Inferior parietal cortex (tissue), 1 donor: ENCODE measurements at regions not wholly inside any gene's neighbourhood (a gene's known extent, or its start where the extent isn't known, plus 50 kb on each side); places are given as distances from the start of the nearest gene placed in this dataset.

Experiments
- DNase-seq: peaks from one replicate; pipeline ENCODE4 v3.0.0-alpha.2; 2016; ENCODE audit errors: extremely low spot score

DNA sequence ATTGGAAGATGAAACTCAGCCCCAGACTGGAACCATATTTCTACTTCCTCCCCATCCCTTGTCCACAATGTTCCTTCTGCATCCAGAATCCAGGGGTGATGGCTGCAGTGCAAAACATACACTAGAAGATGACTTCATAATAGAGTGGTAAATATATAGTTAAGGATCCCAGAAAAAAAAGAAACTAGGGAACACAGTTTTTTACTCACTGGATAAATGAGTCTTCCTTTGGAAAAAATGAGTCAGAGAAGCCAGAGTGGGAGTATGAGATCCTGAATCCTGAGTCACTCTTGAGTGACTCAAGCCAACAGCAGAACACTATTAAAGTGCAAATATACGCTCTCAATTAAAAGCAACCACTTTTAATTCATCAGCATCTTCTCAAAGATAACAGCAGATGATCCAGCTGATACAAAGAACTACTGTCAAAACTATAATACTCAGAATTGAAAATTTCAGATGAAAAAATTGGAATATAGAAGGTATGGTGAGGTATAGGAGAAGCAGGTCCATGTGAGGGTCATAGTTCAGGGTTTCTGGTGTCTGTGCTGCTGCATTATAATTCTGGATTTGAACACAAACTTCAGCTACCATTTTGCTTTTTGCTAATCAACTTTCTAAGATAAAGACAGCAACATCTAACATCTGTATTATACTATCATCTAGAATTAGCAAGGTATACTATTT lies 987.2 kb upstream of the CDH2 start:
- peak; percentile 30 for DNase-seq

DNA sequence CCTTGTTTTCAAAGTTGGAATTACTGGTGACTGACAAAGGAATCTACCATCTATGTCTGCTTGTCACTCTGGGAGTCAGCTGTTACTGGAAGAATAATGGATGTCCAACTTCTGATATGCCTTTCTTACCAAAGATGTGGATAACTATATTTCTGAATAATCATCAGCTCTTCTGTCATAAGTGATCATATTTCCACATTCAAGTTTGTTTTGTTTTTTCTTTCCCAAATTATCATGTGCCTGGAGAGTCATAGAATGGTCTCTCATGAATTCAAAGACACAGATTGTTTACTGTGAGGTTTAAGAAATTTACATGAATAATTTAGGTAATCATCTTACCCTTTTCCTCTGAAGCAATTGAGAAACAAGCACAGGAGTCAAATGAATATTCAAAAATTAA lies 986.7 kb upstream of the CDH2 start:
- no peak for DNase-seq

DNA sequence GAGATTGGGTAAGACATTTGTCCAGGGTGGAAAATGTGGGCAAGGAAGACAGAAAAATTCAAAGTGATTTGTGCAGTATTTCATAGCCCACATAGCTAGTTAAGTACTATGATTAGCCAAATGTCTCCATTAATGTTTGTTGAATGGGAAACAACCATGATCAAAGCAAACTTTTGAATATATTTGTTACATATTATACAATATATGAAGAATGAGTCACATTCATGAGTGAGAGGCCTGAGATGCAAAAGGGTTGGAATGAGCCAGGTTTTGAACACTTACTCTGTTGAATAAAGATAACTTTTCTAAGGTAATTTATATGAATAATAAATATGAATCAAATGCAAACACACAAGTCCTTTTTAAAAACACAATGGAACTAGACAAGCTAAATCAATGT lies 984.5 kb upstream of the CDH2 start:
- DNase-seq: no peak

DNA sequence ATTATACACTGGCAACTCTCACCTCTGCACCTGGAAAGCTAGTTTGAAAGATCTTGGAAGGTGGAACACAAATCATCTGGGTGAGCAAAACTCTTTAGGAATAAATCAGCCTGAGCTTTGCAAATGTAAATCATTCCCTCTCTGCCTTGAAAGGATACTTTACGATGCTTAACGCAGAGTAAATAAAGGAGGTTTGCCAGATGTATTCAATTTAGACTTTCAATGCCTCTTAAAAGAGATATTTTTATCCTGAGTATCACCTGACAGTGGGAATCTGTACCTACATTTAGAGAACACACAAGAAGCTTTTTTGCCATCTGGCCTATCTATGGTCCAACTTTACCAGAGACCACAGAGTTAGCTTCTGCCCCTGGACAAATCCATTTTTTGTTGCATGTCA lies 983.2 kb upstream of the CDH2 start:
- DNase-seq: no peak

DNA sequence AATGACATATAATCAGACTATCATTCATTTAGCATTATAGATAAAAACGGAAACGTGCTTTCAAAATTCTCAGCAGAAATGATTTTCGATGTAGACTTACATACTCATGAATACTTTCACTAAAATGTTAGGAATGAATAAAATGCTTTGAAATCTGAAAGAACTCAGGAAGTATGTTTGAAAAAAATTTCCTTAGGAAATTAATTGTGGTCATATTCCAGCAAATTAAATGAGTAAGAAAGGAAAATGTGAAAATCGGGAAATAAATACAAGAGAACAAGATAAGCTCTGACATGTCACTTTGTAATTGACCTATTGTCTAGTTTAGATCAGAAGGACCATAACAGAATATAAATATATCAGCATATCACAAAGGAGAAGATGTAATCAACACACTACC lies 981.0 kb upstream of the CDH2 start:
- no peak for DNase-seq

DNA sequence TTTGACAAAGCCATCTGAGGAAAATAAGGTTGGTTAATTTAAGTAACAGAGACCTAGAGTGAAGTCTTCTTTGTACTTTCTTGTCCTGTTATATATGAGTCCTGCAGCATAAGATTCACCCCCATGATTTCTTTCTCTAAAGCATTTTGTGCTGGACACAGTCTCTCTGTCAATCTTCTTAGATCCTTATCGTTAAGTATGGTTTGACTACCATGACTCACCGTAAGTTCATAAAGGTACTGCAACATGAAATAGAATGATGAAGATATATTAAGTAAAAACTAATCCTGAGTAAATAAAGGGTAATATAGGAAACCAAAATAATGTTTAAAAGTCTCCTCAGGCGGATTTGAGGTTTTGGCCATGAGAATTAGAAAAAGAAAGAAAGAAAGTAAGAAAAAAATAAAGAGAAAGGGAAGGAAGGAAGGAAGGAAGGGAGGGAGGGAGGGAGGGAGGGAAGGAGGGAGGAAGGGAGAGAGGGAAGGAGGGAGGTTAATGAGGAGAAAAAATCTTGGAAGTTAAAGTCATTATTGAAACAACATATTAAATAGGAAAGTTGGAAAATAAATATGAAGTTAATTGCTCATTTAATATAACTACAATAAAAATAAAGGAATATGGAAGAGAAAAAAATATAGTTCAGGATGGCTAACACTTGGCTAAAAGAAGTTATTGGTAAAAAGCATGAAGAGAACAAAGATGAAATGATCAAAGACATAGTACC lies 980.3 kb upstream of the CDH2 start:
- no peak for DNase-seq

DNA sequence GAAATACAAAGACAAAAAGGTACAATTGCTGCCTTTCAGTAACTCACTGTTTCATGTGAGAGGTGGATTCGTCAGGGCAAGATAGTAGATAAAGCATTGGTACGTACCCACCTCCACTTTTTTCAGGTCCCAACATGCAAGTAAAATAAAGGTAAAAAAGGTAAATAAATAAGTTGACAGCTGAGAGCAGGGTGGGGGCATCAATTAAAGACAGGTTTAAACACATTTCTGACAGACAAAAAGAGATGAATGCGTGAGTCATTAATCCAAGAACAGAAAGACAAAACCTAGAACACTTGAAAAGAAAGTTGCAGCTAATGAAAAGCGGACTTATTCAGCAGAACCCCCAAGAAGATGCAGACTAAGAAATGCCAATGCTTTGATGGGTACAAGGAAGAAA lies 979.6 kb upstream of the CDH2 start:
- no peak for DNase-seq

DNA sequence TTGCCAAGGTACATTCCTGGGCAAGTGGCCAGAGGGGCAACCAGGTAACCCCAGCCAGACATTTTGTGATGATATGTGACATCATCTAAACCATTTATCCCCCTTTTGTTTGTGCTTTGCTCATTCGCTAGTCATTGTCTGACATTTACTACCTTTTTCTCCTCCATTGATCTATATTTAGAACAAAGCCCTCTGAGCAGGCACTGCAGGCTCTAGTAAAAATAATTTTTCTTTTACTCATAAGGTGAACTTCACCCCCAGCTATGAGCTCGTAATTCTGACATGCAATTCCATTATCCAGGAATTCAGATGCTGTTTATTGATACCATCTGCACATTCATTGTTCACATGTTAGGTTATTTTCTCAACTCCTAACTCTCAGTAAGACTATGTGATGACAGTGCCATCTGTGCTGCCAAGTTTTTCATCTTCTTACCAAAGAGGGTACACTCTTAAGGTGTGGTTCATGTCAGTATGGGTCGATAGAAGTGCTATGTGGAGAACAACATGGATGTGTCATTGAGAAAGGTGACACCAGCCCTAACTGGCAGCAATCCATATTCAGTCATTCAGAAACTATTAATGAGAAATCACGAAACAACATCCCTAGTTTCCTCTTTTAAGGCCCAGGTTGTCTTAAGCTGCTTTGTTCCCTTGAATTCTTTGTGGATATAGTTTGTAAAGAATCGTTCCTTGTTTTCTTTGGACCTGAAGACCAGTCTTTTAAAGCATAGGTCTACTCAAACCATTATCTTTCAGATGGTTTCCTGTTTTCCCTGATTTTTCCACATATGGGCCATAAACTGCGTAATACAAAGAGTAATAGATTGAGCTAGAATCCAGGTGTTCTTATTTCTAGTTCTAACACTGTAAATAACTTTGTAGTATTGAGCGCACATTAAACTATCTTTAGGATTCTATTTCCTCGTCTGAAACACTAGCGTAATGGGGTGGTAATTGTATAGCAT lies 978.1 kb upstream of the CDH2 start:
- DNase-seq: no peak

DNA sequence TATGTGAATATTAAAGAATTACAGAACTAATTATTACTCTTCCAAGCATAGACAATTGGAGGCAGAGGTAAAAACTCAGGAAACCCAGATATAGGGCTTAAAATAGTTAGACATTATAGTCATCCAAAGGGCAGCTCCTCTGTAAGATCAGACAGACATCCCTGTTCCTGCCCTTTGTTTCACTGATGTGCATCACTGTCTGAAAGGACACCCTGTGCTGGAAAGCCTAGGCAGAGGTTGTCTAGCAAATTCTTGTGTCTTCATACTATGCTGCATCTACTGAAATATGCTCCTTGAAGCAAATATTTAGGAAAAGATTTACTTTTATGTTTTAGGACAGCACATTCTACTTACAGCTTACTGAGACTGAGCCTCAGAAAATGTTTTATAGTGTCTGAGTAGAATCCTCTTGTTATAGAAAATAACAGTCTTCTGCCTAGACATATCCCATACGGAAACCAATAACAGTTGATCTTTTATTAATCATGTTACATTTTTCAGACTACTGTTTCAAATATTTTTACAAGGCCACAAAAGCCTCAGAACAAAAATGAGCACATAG lies 977.3 kb upstream of the CDH2 start:
- DNase-seq: no peak

DNA sequence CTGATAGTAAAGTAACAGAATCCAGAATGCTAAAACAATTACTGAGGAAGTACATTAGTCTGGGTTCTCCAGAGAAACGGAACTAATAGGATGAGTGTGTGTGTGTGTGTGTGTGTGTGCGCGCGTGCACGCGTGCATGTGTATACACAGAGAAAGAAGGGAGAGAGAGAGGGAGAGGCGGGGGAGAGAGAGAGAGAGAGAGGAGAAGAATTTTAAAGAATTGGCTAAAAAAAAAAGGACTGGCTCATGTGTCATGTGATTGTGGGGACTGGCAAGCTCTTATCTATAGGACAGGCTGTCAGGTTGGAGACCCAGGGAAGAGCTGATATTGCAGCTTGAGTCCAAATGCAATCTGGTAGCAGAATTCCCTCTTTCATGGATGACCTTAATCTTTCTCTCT lies 976.2 kb upstream of the CDH2 start:
- no peak for DNase-seq

DNA sequence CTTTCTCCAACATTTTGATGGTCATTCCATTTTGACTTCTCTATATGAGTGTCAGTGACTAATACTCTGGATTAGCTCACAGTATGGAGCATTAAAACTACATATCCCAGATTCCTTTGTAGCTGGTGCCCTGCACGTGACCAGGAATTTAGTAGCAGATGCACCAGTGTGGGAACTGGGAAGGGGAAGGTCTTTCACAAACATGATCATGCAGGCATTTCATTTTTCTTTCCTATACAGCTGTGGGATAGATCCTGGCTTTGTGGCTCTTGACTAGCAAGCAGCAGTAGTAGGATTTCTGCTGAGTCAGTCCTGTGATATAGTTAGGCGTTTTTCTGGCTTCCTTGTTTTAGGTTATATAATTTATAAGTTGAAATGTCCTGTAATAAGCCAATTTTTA lies 971.0 kb upstream of the CDH2 start:
- DNase-seq: no peak

DNA sequence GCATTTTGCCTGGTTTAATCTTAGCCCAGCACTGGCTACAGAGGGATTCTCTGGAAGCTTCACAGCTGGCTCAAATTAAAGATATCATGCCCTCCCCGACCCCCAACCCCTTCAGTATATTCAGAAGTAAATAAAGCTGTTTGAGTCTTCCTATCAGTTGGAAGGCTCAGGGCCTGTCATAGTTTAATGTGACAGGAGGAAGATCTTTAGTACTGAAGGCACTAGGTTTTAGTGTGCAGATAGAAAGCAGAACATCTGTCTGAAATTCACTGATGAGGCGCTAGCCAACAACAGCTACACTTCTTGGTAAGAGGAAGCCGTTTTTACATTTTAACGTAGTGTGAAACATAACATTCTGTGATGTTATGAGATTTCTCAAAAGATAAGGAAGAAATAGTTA lies 969.1 kb upstream of the CDH2 start:
- no peak for DNase-seq

DNA sequence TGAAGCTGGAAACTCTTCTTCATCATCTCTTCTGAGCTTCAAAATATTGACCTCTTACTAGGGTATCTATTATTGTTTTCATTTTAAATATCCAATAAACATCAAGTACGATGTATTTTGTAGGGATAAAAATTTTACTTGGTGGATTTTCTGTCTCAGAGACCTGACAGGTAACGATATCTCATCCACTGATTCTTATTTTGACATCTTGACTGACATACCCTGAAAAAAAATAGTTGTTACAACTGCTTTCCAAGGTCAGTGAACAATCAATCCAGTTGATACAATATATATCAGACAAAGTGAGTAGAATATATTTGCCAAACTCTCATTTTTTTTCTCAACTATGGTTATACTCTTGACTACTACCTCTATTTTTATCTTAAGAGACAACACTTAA lies 963.7 kb upstream of the CDH2 start:
- DNase-seq: no peak

DNA sequence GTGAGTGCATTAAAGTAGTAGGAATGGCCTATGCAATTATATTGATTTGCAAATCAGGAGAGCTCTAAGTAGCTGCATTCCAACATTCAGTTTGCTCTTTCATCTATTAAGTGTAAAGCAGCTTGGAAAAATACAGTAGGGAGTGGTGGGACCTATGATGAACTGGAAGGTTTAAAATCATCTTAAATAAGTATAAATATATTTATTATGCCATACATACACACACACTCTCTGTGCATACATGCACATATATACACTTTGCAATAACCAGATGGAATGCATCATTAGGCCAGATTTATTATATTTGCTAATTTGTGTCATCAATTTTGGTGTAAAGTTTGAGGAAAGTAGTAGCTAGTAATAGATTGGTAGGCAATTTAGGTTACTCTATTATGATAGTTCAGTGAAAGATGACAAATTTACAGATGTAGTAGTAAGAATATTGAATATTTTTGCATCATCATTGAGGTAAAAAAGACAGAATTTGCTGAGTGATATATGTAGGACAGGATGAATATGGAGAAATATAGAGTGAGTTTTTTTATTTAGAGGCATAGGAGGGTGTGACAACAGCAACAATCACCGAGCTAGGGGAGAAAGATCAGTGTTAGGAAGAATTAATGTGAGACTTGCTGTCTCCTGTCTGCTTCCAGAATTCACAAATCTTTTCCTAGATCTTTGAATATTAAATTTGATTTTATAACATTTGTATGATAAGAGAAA lies 961.0 kb upstream of the CDH2 start:
- no peak for DNase-seq

DNA sequence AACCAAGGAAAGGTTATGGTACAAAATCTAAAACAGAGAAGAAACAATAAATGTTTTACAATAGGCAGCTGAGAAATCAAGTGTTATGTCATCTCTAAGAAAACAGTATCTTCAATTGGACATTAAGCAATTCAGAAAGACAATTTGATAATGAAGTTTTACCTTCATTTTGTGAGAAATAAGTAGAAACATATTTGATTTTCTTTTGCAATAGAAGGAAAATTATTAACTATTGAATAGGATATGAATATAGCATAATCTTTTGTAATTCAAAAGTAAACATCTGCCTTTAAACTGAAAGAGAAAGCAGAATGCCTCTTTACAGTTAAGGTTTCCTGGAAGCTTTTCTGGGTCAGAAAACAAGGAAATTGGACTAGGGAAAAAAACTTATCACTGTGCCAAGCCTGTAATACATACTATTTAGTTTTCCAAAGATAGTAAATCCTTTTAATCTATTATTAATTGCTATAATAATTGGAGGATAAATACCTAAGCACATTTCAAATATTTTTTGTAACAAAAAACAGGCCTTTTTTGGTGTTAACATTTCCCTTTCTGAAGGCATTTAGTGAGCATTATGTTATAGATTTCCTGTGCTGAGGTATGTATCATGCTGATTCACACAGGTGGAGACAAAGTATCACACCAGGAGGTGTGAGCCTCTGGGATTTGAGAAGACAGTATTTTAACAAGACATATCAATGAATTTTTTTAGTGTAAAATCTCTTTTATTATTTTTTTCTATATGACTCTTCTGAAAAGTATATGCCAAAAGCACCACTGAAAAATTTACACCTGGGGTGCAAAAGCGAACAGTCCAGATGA lies 947.0 kb upstream of the CDH2 start:
- DNase-seq: no peak

DNA sequence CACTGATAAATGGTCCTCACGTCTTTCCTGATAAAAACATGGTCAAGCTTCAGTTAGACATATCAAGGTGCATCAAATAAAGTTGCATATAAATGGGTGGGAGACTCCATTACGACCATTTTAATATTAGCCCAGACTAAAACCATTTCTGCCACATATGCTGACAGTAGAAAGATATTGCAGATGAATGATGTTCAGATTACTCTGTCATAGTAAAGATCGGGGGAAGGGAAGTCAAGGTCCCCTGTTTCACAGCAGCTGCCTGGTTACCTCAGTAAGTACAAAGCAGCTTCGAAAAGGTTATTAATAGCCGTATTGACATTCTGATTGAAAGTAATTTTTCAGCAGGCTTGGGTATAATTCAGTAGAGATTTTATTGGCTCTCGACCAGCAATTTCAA lies 927.7 kb upstream of the CDH2 start:
- no peak for DNase-seq

DNA sequence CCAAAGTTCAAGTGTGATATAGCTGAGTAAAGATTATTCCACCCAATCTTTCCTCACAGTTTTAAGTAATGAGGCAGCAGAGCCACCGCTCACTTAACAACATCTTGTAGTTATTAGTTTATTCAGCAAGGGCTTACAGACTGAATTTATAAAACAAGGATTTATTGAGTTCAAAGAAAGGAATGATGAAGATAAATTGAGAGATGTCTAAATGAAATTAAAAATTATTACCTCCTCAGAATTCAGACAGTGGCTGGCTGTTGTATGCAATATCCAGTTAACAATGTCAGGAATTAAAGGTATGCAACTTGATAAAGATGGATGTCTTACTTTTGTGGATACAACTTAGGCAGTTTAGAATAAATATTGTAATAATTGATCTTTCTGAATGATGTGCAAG lies 927.3 kb upstream of the CDH2 start:
- no peak for DNase-seq

DNA sequence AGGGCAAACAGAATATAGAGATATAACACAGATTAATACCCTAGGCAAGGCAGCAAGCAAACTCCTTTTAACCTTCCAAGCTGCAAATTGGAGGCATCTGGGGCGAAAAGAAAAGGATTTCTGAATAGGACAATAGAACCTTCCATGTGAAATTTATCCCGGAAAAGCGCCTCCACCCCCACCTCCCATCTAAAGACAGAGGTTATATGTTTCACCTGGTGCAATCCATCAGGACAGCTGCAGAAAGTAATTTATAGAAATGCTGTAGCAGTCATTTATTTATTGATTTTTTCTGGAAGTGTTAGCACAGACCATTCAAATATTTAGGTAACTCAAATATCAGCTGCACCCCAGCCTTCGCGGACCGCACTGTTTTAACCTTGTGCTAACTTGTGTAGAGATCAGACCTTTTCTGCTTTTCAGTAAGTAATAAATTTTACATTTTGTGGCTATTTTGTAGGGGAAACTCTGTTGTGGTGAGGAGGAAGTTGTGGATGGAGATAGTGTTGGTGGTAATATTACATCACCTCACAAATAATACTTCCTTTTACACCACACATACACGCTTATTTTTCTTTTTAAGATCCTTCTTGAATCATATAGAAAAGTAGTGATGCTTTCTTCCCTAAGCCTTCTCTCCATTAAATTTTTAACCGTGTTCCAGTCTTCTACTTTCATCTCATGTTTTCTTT lies 919.3 kb upstream of the CDH2 start:
- DNase-seq: no peak

DNA sequence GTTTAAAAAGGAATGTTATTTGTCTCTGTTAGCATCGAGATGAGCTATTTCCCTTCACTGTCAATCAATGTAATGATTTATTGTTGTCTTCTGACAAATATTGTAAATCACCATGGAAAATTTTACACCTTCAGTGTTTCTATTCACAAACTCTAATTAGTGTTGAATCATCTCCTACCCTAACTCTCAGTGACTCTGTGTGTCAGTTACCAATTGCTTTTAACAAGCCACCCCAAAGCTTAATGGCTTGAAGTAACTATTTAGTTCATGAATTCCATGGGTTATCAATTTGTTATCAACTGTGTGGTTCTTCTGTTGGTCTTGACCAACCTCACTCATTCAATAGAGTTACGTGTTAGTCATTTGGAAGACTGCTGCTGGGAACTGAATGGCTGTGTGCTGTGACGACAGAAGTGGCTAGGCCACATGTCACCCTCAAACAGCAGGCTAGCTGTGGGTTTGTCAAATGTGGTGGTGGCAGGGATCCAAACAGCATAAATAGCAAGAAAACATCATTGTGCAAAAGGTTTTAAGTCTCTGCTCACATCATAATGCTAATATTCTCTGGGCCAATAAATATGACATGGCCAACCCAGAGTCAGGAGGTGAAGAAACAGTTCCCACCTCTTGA lies 910.8 kb upstream of the CDH2 start:
- DNase-seq: no peak

DNA sequence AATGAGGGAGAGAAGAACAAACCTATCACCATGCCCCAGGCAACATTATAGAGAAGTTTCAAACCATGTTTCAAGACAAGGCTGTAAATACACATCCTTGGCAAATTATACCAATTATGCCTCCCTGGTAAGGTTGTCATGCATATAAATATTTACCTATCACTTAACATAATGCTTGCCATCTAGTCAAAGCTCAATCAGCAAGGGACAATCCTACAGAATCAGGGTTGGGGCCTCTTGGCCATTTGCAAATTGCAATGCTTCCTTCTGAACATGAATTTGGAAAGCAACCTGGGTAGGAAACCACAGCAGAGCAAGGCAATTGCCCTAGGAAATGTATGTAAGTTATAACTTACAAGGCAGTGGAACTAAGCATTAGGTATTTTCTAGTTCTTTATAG lies 907.2 kb upstream of the CDH2 start:
- no peak for DNase-seq
